ENCODE measurements at regions not wholly inside any gene's neighbourhood (a gene's known extent, or its start where the extent isn't known, plus 50 kb on each side); places are given as distances from the start of the nearest gene placed in this dataset.

GRCh38 chr10:55232553-55232952 is 431.5 kb upstream of the PCDH15 start:
- Mint-ChIP-seq H3K27me3 (ENCODE audit: low read depth) (no peaks in the 10 kb centered on the region), H3K4me1 (ENCODE audit: low read depth) (no peaks in the 10 kb centered on the region), H3K27ac (no peak overlapping the region), H3K9me3 (ENCODE audit: insufficient read depth) (peaks cover 7% of the 10 kb centered on the region), H3K4me3 (no peak overlapping the region), H3K36me3 (ENCODE audit: low read depth) (no peaks in the 10 kb centered on the region)
- ChIA-PET CTCF (no interaction called here), POLR2A (no interaction called here)
- DNase-seq (no peak), ATAC-seq (no peak)

GRCh38 chr10:55227967-55228366 is 426.9 kb upstream of the PCDH15 start:
- POLR2A ChIA-PET, result no interaction called here
- H3K4me1 Mint-ChIP-seq (ENCODE audit: low read depth), result no peaks in the 10 kb centered on the region
- H3K36me3 Mint-ChIP-seq (ENCODE audit: low read depth), result no peaks in the 10 kb centered on the region
- H3K4me3 Mint-ChIP-seq, result no peak overlapping the region
- H3K27me3 Mint-ChIP-seq (ENCODE audit: low read depth), result no peaks in the 10 kb centered on the region
- no peak for ATAC-seq
- CTCF ChIA-PET, result no interaction called here
- H3K9me3 Mint-ChIP-seq (ENCODE audit: insufficient read depth), result no peaks in the 10 kb centered on the region
- DNase-seq, result no peak
- no peak overlapping the region for H3K27ac Mint-ChIP-seq

DNA sequence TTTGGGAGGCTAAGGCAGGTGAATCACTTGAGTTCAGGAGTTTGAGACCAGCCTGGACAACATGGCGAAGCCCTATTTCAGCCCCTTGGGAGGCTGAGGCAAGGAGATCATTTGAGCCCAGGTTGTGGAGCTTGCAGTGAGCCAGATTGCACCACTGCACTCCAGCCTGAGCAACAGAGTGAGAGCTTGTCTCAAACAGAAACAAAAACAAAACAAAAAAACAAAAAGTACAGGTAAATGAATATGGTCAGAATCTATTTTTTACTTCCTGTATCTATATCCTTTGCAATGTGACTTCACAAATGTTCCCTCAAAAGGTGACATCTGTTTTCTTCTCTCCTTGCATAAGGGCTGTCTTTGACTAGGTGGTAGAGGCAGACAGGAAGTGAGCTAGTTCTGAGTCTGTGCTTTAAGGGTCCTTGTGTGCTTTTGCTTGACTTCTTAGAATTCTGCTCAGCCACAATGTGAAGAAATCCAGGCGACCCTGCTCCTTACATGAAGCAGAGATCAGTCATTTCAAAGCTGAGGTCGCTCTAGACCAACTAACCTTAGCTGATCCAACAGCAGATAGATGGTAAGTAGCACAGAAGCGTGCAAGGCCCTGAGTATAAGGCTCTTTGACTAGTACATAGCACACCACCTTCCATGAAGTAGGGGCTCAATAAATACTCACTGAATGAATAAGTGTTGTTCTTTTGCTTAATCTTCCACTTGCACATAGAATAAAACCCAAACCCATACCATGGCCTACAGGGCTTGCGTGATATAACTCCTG is 423.2 kb upstream of the PCDH15 start:
- H3K4me1 Mint-ChIP-seq (ENCODE audit: low read depth), result no peaks in the 10 kb centered on the region
- POLR2A ChIA-PET, result no interaction called here
- no peak overlapping the region for H3K27ac Mint-ChIP-seq
- CTCF ChIA-PET, result no interaction called here
- ATAC-seq, result no peak
- H3K27me3 Mint-ChIP-seq (ENCODE audit: low read depth), result no peaks in the 10 kb centered on the region
- H3K9me3 Mint-ChIP-seq (ENCODE audit: insufficient read depth), result no peaks in the 10 kb centered on the region
- no peak for DNase-seq
- no peaks in the 10 kb centered on the region for H3K36me3 Mint-ChIP-seq (ENCODE audit: low read depth)
- H3K4me3 Mint-ChIP-seq, result no peak overlapping the region

DNA sequence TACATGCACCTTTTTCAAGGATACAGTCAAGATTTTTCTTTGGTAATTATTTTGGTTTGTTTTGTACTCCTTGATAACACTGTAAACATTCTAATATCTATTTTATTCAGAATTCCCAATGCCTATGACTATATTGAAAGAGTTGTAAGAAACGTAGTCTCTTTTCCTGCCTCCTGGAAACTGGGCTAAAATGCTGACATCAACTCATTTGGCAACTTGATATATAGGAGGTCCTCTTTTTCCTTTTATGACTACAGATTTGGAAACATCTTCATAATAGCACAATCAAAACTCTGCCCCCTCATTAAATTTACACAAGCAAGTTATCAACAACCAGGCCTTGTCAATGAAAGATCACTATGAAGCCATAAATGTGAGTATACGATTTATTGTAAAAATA is 422.3 kb upstream of the PCDH15 start:
- ChIA-PET CTCF (no interaction called here), POLR2A (no interaction called here)
- no peaks in the 10 kb centered on the region for H3K36me3 Mint-ChIP-seq (ENCODE audit: low read depth)
- H3K27me3 Mint-ChIP-seq (ENCODE audit: low read depth), result no peaks in the 10 kb centered on the region
- no peak for ATAC-seq
- H3K4me1 Mint-ChIP-seq (ENCODE audit: low read depth), result no peaks in the 10 kb centered on the region
- H3K9me3 Mint-ChIP-seq (ENCODE audit: insufficient read depth), result no peaks in the 10 kb centered on the region
- no peak overlapping the region for H3K27ac Mint-ChIP-seq
- no peak for DNase-seq
- no peak overlapping the region for H3K4me3 Mint-ChIP-seq

- H3K36me3 Mint-ChIP-seq (ENCODE audit: low read depth), result no peaks in the 10 kb centered on the region
- ATAC-seq (no peak), DNase-seq (no peak)
- CTCF ChIA-PET, result no interaction called here
- H3K27me3 Mint-ChIP-seq (ENCODE audit: low read depth), result no peaks in the 10 kb centered on the region
- H3K9me3 Mint-ChIP-seq (ENCODE audit: insufficient read depth), result no peaks in the 10 kb centered on the region
- H3K4me3 Mint-ChIP-seq, result no peak overlapping the region
- H3K27ac Mint-ChIP-seq, result no peak overlapping the region
- POLR2A ChIA-PET, result no interaction called here
- H3K4me1 Mint-ChIP-seq (ENCODE audit: low read depth), result no peaks in the 10 kb centered on the region
These were observed 419.9 kb upstream of the PCDH15 start for GRCh38 chr10:55220975-55221374.

DNA sequence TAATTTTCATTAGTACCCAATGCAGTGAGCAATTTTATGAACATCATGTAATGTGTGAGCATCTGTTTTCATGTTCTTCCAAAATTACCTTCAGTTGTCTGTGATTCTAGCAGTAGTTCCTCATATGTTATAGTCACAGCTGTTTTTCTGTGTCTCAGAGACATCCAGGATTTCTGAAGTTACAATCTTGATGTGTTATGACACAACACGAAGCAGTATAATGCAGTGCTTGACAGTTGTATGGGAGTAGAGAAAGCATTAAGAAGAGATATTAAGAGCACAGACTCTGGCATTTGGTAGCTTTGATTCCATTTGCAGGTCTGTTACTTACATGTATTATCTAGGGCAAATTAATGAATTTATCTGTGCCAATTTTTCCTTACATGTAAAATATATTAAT is 414.7 kb upstream of the PCDH15 start:
- Mint-ChIP-seq H3K36me3 (ENCODE audit: low read depth) (no peaks in the 10 kb centered on the region), H3K27me3 (ENCODE audit: low read depth) (no peaks in the 10 kb centered on the region), H3K4me3 (no peak overlapping the region), H3K9me3 (ENCODE audit: insufficient read depth) (peaks cover 3% of the 10 kb centered on the region), H3K27ac (no peak overlapping the region), H3K4me1 (ENCODE audit: low read depth) (no peaks in the 10 kb centered on the region)
- ATAC-seq, result no peak
- DNase-seq, result no peak
- POLR2A ChIA-PET, result no interaction called here
- CTCF ChIA-PET, result no interaction called here

DNA sequence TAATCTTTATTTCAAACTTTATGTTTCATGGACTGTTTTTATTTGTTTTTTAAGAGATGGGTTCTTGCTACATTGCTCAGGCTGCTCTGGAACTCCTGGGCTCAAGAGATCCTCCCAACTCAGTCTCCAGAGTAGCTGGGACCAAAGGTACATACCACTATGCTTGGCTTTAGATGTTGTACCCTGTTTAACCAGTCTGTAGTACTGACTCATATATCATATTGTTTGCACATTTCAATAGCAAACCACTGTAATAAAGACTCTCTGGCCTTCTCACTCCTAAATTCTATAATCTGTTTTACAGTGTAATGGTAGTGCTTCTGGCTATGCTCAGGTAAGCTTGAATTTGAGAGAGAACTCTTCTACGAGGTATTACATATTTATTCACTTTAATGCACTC is 413.6 kb upstream of the PCDH15 start:
- DNase-seq, result no peak
- Mint-ChIP-seq H3K27ac (no peak overlapping the region), H3K27me3 (ENCODE audit: low read depth) (no peaks in the 10 kb centered on the region), H3K9me3 (ENCODE audit: insufficient read depth) (peaks cover 3% of the 10 kb centered on the region), H3K4me1 (ENCODE audit: low read depth) (no peaks in the 10 kb centered on the region), H3K36me3 (ENCODE audit: low read depth) (no peaks in the 10 kb centered on the region), H3K4me3 (no peak overlapping the region)
- POLR2A ChIA-PET, result no interaction called here
- no peak for ATAC-seq
- CTCF ChIA-PET, result no interaction called here

- Mint-ChIP-seq H3K36me3 (ENCODE audit: low read depth) (no peaks in the 10 kb centered on the region), H3K9me3 (ENCODE audit: insufficient read depth) (peaks cover 3% of the 10 kb centered on the region), H3K27me3 (ENCODE audit: low read depth) (no peaks in the 10 kb centered on the region), H3K4me3 (no peak overlapping the region), H3K4me1 (ENCODE audit: low read depth) (no peaks in the 10 kb centered on the region), H3K27ac (no peak overlapping the region)
- DNase-seq, result no peak
- POLR2A ChIA-PET, result no interaction called here
- ATAC-seq, result no peak
- CTCF ChIA-PET, result no interaction called here
These were observed 411.0 kb upstream of the PCDH15 start for GRCh38 chr10:55212051-55212450.

DNA sequence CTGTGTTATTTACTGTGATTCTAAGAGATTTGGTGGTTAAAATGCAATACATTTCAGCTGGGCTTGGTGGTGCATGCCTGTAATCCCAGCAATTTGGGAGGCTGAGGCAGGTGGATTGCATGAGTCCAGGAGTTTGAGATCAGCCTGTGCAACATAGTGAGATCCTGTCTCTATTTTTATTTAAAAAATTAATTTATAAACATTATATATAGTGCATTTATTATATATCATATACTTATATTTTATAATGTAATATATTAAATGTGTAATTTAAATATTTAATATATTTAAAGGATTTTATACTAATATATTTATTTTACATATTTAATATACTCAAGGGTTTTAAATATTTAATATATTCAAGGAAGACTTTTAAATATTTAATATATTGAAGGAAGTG is 402.8 kb upstream of the PCDH15 start:
- H3K4me1 Mint-ChIP-seq (ENCODE audit: low read depth), result no peaks in the 10 kb centered on the region
- no peak for DNase-seq
- no peak overlapping the region for H3K4me3 Mint-ChIP-seq
- ATAC-seq, result no peak
- no peak overlapping the region for H3K27ac Mint-ChIP-seq
- H3K36me3 Mint-ChIP-seq (ENCODE audit: low read depth), result no peaks in the 10 kb centered on the region
- no peaks in the 10 kb centered on the region for H3K27me3 Mint-ChIP-seq (ENCODE audit: low read depth)
- ChIA-PET POLR2A (no interaction called here), CTCF (no interaction called here)
- no peaks in the 10 kb centered on the region for H3K9me3 Mint-ChIP-seq (ENCODE audit: insufficient read depth)

DNA sequence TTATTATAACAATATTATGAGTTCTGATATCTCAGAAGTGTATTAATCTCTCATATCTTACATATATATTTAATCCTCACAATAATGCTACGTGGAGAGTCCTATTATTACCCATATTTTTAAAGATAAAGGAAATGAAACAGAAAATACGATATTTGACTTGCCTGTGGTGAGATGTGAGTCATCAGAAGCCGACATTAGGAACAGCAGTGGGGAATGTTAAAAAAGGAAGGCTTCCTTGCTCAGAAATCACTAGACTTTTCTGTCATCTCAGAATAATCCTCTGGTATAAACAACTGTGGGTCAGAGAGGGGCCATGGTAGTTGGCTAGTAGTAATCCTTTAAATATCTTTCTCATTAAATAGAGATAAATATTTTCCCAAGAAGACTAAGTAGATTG is 402.3 kb upstream of the PCDH15 start:
- CTCF ChIA-PET, result no interaction called here
- H3K36me3 Mint-ChIP-seq (ENCODE audit: low read depth), result no peaks in the 10 kb centered on the region
- H3K4me1 Mint-ChIP-seq (ENCODE audit: low read depth), result no peaks in the 10 kb centered on the region
- DNase-seq (no peak), ATAC-seq (no peak)
- POLR2A ChIA-PET, result no interaction called here
- no peaks in the 10 kb centered on the region for H3K27me3 Mint-ChIP-seq (ENCODE audit: low read depth)
- no peak overlapping the region for H3K27ac Mint-ChIP-seq
- no peaks in the 10 kb centered on the region for H3K9me3 Mint-ChIP-seq (ENCODE audit: insufficient read depth)
- no peak overlapping the region for H3K4me3 Mint-ChIP-seq

- CTCF ChIA-PET, result no interaction called here
- ATAC-seq, result no peak
- Mint-ChIP-seq H3K27ac (no peak overlapping the region), H3K4me3 (no peak overlapping the region), H3K36me3 (ENCODE audit: low read depth) (no peaks in the 10 kb centered on the region), H3K4me1 (ENCODE audit: low read depth) (no peaks in the 10 kb centered on the region), H3K9me3 (ENCODE audit: insufficient read depth) (peaks cover 12% of the 10 kb centered on the region), H3K27me3 (ENCODE audit: low read depth) (no peaks in the 10 kb centered on the region)
- POLR2A ChIA-PET, result no interaction called here
- DNase-seq, result no peak
These were observed 399.0 kb upstream of the PCDH15 start for GRCh38 chr10:55200020-55200419.

DNA sequence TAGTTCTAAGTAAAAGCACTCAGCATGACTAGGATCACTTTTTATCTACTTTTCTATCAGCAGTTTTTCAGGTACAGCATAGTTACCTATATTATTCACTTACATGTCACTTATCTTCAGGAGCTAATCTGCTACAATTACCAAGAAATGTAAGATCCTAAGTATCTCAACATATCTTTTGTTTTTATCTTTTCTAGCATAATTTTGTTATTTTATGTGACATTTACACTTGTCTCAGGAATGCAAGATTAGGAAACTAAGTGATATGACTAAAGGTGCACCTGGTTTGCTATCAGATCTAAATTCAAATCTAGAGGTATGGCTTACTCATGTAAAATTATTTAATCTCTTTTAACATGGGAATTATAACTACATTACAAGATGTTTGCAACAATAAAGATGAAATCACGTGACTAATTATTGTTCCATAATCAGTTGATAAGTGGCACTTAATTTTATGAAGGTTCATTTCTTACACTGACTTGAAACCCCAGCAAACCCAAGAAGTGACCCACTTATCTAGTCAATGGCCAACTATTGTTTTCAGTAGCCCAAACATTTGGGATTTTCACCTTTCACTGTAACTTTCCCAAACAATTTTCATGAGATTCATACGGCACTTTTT is 390.3 kb upstream of the PCDH15 start:
- Mint-ChIP-seq H3K9me3 (ENCODE audit: insufficient read depth) (peaks cover 11% of the 10 kb centered on the region), H3K27ac (no peak overlapping the region), H3K27me3 (ENCODE audit: low read depth) (no peaks in the 10 kb centered on the region), H3K4me1 (ENCODE audit: low read depth) (no peaks in the 10 kb centered on the region), H3K36me3 (ENCODE audit: low read depth) (no peaks in the 10 kb centered on the region), H3K4me3 (no peak overlapping the region)
- POLR2A ChIA-PET, result no interaction called here
- no peak for DNase-seq
- CTCF ChIA-PET, result no interaction called here
- no peak for ATAC-seq

DNA sequence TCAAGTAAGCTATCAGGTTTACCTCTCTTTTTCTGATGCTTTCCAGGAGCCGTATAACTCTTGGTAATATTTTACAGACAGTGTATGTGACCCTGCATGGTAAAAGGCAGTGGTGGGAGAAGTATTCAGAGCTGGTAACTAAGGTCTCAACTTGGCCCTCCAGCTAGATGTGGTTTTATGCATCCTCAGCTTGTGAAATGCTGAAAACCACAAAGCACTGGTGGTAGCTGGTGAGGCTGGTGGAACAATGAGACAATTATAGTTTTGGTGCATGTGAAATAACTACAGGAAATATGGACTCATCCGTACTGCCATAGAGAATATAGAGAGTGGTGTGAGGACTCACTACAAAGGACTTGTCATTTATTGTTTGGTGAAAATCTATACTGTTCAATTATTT is 383.0 kb upstream of the PCDH15 start:
- Mint-ChIP-seq H3K4me3 (no peak overlapping the region), H3K27ac (no peak overlapping the region), H3K27me3 (ENCODE audit: low read depth) (no peaks in the 10 kb centered on the region), H3K36me3 (ENCODE audit: low read depth) (no peaks in the 10 kb centered on the region), H3K4me1 (ENCODE audit: low read depth) (no peaks in the 10 kb centered on the region), H3K9me3 (ENCODE audit: insufficient read depth) (peaks cover 5% of the 10 kb centered on the region)
- ChIA-PET CTCF (no interaction called here), POLR2A (no interaction called here)
- no peak for DNase-seq
- ATAC-seq, result no peak

Measured in activated CD8-positive, alpha-beta T cell treated with anti-CD3 and anti-CD28 coated beads, Interleukin-2, amount 10 ng/mL, durations not matched to agents 7 days and 5 days (primary cell).